GM18507 (cell line): ENCODE measurements at regions not wholly inside any gene's neighbourhood (a gene's known extent, or its start where the extent isn't known, plus 50 kb on each side); places are given as distances from the start of the nearest gene placed in this dataset.
"Not testable (repeated sequence)": the region's sequence is repeated elsewhere in the genome, so short reads cannot be mapped to it uniquely, and the experiment has no call there.

Source experiments
- DNase-seq: peaks from one replicate; pipeline ENCODE4 v3.0.0; 2011; ENCODE audit warnings: low read depth; ENCODE audit not compliant: insufficient read length; ENCODE audit errors: extremely low spot score
- FAIRE-seq: peaks from 2 replicates; lab custom pipeline; 2011; peaks lifted over from hg19 to GRCh38; lab: Jason Lieb, UNC

DNA sequence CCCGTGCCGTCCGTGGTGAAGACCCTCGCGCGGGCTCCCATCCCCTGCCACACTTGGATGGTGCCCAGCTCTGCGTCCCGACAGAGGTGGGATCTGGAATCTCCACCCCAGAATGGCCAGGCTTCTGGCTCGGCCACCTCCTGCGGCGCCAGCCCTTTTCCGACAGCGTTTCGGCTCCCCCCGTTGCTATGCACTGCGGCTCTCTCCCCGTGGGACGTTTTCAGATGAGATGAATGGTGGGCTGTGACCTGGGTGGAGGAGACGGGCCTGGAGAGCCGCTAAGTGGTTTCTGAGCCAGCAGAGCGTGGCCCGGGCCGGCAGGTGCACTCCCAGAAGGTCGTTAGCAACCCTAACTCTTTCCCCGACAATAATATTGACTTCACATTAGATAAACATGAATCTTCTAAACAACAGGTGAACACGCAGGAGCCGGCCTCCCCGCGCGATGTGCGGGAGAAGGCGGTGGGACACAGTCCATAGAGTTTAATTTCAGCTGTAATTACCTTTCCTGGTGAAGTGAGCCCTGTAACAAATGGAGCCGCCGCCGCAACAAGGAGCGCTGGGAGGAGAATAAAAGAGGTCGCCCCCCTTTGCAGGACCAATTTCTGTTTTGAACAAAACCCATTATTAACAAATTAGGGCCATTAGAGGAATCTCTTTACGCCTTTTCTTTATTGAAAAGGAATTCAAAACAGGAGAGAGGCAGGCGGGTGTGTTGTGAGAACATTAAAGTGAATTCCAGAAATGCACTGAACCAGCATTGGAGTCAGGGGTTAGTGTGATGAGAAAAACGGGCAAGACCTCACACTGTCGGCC lies 294.3 kb upstream of the PFKP start:
- no peak for DNase-seq
- FAIRE-seq: no peak

DNA sequence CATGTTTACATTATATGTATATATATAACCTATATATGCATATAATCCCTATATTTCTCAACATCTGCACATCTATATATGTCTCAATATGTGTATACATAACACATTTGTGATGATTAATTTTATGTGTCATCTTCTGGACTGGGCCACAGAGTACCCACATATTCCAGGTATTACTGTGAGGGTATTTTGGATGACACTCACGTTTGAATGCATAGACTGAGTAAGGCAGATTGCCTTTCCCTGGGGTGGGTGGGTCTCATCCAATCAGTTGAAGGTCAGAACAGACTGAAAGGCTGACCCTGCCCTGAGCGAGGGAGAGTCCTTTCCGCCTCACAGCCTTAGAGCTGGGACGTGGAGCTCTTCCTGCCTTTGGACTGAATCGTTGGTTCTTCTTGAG lies 295.2 kb upstream of the PFKP start:
- no peak for FAIRE-seq
- DNase-seq: no peak

DNA sequence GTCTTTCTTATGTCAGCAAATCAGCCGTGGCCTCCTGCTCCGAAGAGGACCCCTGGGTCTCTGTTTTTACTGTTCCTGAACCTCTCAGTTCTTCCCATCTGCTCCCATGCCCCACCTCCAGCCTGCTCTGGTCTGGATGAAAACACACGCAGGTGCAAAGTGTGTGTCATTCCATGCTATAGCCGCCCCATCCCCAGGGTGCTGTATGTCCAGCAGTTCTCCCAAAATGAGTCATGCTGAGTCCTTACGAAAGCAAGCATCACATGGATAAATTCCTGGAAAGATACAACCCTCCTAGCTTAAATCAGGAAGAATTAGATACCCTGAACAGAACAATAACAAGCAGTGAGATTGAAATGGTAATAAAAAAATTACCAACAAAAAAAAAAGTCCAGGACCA lies 300.1 kb upstream of the PFKP start:
- not testable (repeated sequence) for DNase-seq, FAIRE-seq

DNA sequence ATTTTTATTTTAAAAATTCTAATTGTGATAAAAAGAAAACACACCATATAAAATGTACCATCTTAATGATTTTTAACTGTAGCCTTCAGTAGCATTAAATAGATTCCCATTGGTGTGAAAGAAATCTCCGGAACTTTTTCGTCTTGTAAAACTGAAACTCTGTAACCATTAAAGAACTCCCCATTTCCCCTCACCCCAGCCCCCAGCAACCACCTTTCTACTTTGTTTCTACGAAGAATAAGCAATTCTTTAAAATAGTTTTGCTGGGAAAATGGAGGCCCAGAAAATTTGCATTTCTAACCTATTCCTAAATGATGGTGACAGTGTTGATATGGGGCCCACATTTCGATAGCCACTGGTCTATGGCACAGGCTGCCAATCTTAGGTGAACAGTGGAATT lies 305.4 kb upstream of the PFKP start:
- DNase-seq: no peak
- no peak for FAIRE-seq

DNA sequence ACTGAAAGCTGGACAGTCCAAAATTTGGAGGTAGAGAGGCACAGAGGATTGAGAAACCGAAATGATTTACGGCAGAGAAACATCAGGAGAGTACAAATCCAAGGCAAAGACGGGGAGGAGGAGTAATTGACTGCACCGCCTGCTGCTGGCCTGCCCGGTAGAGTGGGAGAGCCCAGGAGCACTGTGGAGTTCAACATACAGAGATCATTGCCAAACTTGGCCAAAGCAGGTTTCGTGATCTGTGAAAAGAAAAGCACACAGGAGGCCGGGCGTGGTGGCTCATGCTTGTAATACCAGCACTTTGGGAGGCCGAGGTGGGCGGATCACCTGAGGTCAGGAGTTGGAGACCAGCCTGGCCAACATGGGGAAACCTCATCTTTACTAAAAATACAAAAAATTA lies 306.0 kb upstream of the PFKP start:
- no peak for FAIRE-seq
- no peak for DNase-seq

GRCh38 chr10:2760736-2761135 lies 306.6 kb upstream of the PFKP start:
- DNase-seq: no peak
- FAIRE-seq: no peak

DNA sequence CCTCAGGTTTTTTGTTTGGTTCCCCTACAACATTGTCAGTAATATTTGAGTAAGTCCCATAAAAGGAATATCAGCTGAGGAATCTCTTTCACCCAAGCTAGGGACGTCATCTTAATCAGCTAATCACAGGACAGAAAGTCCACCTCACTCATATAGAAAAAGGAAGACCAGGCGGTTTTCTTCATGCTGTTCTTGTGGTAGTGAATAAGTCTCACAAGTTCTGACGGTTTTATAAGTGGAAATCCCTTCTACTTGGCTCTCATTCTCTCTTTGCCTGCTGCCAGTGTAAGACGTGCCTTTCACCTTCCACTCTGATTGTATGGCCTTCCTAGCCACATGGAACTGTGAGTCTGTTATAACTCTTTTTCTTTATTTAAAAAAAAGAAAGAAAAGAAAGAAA lies 308.1 kb upstream of the PFKP start:
- FAIRE-seq (no peak), DNase-seq (no peak)

- DNase-seq (no peak), FAIRE-seq (no peak)
Measured at GRCh38 chr10:2754943-2755342, 312.4 kb upstream of the PFKP start.

- DNase-seq (no peak), FAIRE-seq (no peak)
Measured at GRCh38 chr10:2748287-2748686, 319.1 kb upstream of the PFKP start.

DNA sequence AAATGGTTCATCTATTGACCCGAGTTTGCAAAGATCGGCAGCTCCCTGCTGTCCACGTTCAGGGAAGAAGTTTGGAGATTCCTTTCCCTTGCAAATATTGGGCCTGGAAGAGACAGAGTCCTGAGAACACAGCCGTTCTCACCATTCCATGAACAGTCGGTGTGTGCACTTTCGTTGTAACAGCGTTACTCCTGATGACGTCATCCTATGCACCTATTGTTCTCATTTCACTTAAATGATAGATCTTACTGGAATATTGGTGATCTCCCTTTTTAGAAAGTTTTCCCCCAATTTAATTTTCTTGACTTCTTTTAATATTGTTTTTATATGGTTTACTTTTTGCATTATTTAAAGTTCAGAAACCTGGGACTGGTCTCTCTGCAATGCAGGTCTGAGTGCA lies 320.7 kb upstream of the PFKP start:
- FAIRE-seq (no peak), DNase-seq (no peak)

DNA sequence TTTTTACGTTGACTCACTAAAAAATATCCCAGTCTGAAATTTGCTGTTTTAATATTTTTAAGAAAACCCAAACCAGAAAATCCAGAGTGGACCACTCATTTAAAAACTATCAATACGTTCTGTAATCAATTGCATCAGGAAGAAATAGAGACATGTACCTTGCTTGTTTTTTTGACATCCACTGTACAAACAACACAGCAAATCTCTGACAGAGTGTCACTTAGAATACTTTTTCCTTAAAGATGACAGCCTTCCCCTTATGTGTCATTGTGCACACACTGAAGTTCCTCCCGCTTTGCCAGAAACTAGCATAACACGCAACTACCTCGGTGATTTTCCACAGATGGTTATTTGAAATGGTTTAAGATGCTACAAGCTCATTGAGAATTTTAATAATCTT lies 321.7 kb upstream of the PFKP start:
- FAIRE-seq: no peak
- DNase-seq: no peak

- FAIRE-seq: no peak
Measured at GRCh38 chr10:2744547-2745200, 322.7 kb upstream of the PFKP start.

DNA sequence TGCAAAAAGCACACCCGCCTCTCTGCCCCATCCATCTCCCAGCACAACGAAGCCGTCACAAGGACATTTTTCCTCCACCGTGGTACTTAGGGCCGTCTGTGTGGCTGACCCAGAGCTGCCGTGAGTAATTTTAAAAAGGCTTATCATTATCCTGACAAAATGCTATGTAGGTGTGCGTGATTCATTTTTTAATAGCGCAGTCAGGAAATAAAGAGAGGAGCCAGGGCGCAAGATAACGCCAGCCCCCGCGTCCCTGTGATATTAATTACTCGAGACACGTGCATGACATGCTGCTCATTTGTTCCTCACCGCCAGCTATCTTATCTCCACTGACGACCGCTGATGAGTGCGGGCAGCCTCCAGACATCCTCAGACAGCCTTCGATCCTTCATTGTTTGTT lies 332.7 kb upstream of the PFKP start:
- FAIRE-seq: no peak
- no peak for DNase-seq

More at GRCh38 chr10:2744547-2745200, 322.7 kb upstream of the PFKP start:
- no peak for DNase-seq

DNA sequence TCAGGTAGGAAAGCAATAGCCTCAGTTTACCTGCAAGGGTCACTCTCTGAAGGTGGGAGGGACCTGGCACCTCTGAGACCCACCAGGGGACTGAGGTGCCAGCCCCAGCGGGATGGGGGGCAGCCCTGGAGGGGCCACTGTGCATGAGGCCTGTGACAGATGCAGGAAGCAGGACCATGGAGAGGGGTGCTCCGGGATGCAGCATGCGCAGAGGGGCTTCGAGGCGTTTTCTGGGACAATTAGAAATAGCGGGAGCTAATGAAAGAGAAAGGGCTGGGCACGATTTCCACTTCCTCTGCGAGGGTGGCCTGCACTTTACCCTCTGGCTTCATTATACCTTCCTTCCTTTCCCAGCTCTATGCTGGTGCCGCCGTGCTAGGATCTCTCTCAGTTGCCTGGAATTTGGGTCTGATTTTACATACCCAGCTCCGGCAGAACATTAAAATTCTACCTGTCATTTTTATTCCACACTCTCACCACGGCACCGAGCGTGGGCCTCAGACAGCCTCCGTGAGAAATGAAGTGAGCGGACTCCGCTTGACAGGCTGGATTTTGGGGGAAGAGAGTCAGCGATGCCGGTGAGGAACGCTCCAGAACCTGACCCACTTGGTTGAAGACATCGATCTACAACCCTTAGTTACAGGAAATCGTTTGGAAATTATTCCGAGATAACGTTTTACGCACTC lies 333.9 kb upstream of the PFKP start:
- FAIRE-seq (no peak), DNase-seq (no peak)

GRCh38 chr10:2731940-2732339 lies 335.4 kb upstream of the PFKP start:
- DNase-seq (no peak), FAIRE-seq (no peak)

DNA sequence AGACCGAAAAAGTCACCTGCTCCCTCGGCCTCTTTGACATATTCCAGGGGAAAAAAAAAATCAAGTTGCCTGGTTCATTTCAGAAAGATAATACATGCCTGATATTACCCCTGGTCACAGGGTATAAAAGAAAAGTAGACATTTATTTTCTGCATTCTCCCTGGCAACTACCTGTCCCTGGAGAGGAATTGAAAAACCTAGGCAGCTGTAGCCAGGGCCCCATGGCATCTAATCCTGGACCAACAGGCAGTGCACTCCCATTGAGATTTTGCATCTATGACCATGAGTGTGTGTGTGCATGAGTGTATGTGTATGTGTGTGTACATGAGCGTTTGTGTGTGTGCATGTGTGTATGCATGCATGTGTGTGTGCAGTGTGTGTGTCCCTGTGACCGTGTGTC lies 338.2 kb upstream of the PFKP start:
- FAIRE-seq (no peak), DNase-seq (no peak)

- DNase-seq: no peak
- FAIRE-seq: no peak
Measured at GRCh38 chr10:2728087-2728486, 339.3 kb upstream of the PFKP start.

DNA sequence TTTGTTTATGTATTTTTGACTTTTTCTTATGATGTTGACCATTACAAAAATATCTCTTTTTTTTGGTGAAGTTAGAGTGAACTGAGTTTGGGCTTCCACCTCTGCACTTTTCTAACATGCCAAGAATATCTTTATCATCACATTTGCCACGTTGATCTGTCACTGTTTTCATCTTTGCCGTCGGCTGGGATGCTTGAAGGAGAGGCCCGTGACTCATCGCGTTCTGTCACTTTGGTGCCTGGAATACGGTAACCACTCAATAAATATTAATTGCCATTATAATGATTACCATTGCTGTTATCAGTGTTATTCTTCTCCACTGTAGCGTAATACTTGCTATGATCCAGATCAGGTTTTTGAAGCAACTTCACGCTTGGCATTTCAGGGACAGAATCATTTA lies 350.8 kb upstream of the PFKP start:
- no peak for FAIRE-seq
- DNase-seq: no peak

DNA sequence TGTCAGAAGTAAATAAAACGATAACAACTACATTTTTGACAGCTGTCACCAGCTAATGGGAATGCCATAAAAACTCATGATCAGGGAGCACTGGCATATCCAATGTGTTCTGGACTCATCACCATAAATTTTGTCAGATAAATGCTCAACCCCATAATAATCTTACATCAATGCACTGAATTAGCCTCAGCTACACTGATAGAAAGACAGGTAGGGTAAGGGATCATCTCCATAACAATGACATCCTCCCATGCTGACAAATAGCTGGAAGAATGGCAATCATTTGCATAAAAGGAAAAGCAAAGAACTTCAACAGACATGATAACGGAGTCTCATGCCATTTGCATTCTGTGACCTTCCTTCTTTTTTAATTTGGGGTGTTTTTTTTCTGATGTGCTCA lies 352.8 kb upstream of the PFKP start:
- FAIRE-seq (no peak), DNase-seq (no peak)

- FAIRE-seq (no peak), DNase-seq (no peak)
Measured at GRCh38 chr10:2703953-2704352, 363.4 kb upstream of the PFKP start.

GRCh38 chr10:2701802-2702201 lies 365.5 kb upstream of the PFKP start:
- DNase-seq (no peak), FAIRE-seq (no peak)
